ENCODE measurements at regions not wholly inside any gene's neighbourhood (a gene's known extent, or its start where the extent isn't known, plus 50 kb on each side); places are given as distances from the start of the nearest gene placed in this dataset.

GRCh38 chr10:2362331-2362730 lies 625.0 kb upstream of the ADARB2 start:
- no peak for DNase-seq (ENCODE audit: extremely low read depth, low read depth)

GRCh38 chr10:2358586-2358985 lies 621.3 kb upstream of the ADARB2 start:
- H3K4me3 ChIP-seq (replicated peaks; ENCODE audit: low read depth, low read length): no peak overlapping the region
- TF ChIP-seq CTCF (IDR thresholded peaks at IDR 0.05; ENCODE audit: low read depth, low read length, missing control alignments): no peak
- DNase-seq (ENCODE audit: extremely low read depth, low read depth): no peak

More at GRCh38 chr10:2362331-2362730, 625.0 kb upstream of the ADARB2 start:
- H3K4me3 ChIP-seq (replicated peaks; ENCODE audit: low read depth, low read length): no peak overlapping the region
- TF ChIP-seq CTCF (IDR thresholded peaks at IDR 0.05; ENCODE audit: low read depth, low read length, missing control alignments): no peak

- H3K4me3 ChIP-seq (replicated peaks; ENCODE audit: low read depth, low read length): no peak overlapping the region
- TF ChIP-seq CTCF (IDR thresholded peaks at IDR 0.05; ENCODE audit: low read depth, low read length, missing control alignments): no peak
- DNase-seq (ENCODE audit: extremely low read depth, low read depth): no peak
Observed at GRCh38 chr10:2356670-2357069, 619.3 kb upstream of the ADARB2 start.

GRCh38 chr10:2351566-2351965 lies 614.2 kb upstream of the ADARB2 start:
- H3K4me3 ChIP-seq (replicated peaks; ENCODE audit: low read depth, low read length): no peak overlapping the region
- no peak for DNase-seq (ENCODE audit: extremely low read depth, low read depth)
- no peak for TF ChIP-seq CTCF (IDR thresholded peaks at IDR 0.05; ENCODE audit: low read depth, low read length, missing control alignments)

- H3K4me3 ChIP-seq (replicated peaks; ENCODE audit: low read depth, low read length): no peak overlapping the region
- no peak for DNase-seq (ENCODE audit: extremely low read depth, low read depth)
- no peak for TF ChIP-seq CTCF (IDR thresholded peaks at IDR 0.05; ENCODE audit: low read depth, low read length, missing control alignments)
Observed at GRCh38 chr10:2342206-2342605, 604.9 kb upstream of the ADARB2 start.

GRCh38 chr10:2340831-2341647 lies 603.7 kb upstream of the ADARB2 start:
- H3K4me3 ChIP-seq (replicated peaks; ENCODE audit: low read depth, low read length): no peak overlapping the region
- TF ChIP-seq CTCF (IDR thresholded peaks at IDR 0.05; ENCODE audit: low read depth, low read length, missing control alignments): no peak
- DNase-seq (ENCODE audit: extremely low read depth, low read depth): no peak

Data from HFF-Myc (cell line).